ENCODE measurements at regions not wholly inside any gene's neighbourhood (a gene's known extent, or its start where the extent isn't known, plus 50 kb on each side); places are given as distances from the start of the nearest gene placed in this dataset.

DNA sequence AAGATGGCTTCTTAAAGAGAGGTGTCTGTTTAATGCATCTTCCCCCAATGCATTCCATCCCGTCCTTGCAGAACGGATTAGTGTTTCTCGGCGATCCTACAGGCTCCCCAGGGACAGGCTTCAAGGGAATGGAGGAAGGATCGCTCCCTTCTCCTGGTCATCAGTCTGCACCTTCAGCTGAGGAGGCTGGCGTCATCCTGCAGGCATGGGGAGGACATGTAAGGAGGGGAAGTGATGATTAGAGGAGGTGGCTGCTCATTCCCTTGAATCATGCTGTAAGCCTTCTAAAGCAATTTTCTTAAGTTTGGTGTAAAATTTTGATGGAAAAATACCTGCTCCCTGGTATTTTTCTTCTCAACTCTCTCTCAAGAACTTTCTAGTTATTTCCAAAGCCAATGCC lies 603.6 kb downstream of the NPHP4 start:
- Histone ChIP-seq H3K4me3 (no peak overlapping the region), H3K27ac (no peak overlapping the region), H3K4me1 (no peaks in the 10 kb centered on the region), H3K27me3 (peaks cover 0 to 55% (median 0%) of the 10 kb centered on the region in 3 donors), H3K36me3 (no peaks in the 10 kb centered on the region), H3K9me3 (no peaks in the 10 kb centered on the region)
- no peak for TF ChIP-seq POLR2AphosphoS5 (IDR thresholded peaks at IDR 0.05)
- TF ChIP-seq, protein P1, sequence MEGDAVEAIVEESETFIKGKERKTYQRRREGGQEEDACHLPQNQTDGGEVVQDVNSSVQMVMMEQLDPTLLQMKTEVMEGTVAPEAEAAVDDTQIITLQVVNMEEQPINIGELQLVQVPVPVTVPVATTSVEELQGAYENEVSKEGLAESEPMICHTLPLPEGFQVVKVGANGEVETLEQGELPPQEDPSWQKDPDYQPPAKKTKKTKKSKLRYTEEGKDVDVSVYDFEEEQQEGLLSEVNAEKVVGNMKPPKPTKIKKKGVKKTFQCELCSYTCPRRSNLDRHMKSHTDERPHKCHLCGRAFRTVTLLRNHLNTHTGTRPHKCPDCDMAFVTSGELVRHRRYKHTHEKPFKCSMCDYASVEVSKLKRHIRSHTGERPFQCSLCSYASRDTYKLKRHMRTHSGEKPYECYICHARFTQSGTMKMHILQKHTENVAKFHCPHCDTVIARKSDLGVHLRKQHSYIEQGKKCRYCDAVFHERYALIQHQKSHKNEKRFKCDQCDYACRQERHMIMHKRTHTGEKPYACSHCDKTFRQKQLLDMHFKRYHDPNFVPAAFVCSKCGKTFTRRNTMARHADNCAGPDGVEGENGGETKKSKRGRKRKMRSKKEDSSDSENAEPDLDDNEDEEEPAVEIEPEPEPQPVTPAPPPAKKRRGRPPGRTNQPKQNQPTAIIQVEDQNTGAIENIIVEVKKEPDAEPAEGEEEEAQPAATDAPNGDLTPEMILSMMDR (IDR thresholded peaks at IDR 0.05) = no peak
- TF ChIP-seq POLR2A (IDR thresholded peaks at IDR 0.05) = no peak
- no peak for TF ChIP-seq EP300 (IDR thresholded peaks at IDR 0.05)
- intact Hi-C loops (cut with DNase I; ENCODE audit: low total_unique reads) = no loop called here
- WGBS, 5 donors = 65 to 74% (median 72%) methylated on average over 6 of the region's 6 CpGs
- DNase-seq = no peak

DNA sequence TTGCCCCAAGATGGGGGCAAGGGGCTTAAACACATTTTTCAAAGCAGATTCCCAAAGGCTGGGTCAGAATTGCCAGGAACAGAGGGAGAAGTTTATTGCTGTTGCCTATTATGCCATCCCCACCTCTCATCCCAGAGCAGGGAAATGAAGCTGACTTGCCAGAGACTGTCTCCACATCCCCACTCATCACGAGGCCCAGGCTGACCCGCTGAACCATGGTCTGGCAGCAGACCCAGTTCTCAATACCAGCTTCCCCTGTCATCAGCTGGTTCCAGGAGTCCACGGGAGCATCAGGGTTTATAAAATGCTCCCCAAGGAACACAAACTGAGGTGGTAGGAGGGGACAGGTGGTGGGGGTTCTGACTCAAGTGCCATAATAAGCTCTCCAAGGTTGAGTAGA lies 605.9 kb downstream of the NPHP4 start:
- intact Hi-C loops (cut with DNase I; ENCODE audit: low total_unique reads) = no loop called here
- peaks cover 0 to 58% (median 0%) of the 10 kb centered on the region in 3 donors for H3K27me3 ChIP-seq
- no peak for DNase-seq
- no peaks in the 10 kb centered on the region for H3K36me3 ChIP-seq
- TF ChIP-seq POLR2A (IDR thresholded peaks at IDR 0.05) (no peak), EP300 (IDR thresholded peaks at IDR 0.05) (no peak), POLR2AphosphoS5 (IDR thresholded peaks at IDR 0.05) (no peak)
- TF ChIP-seq, protein P1 (IDR thresholded peaks at IDR 0.05) = no peak
- no peaks in the 10 kb centered on the region for H3K4me1 ChIP-seq
- WGBS, 5 donors = 67 to 83% (median 75%) methylated on average over 3 of the region's 3 CpGs
- no peak overlapping the region for H3K27ac ChIP-seq
- no peak overlapping the region for H3K4me3 ChIP-seq
- no peaks in the 10 kb centered on the region for H3K9me3 ChIP-seq

DNA sequence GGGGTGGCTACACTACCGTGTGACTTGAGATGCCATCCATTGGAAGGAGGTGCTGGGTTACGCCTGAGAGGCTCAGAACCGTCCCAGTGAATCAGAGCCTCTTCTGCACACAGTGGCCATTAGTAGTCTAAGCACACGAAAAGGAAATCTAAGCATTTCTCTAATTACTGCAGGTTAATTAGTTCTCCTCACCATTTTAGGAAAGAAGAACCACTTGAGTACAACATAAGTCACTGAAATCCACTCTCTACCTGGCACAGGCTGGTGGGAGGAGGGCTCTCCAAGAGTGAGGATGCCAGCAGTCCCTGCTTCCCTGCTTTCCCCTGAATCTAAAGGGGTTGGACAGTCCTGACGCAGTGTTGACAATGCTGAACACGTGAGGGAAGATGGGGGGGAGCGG lies 606.3 kb downstream of the NPHP4 start:
- Histone ChIP-seq H3K27ac (no peak overlapping the region), H3K4me3 (no peak overlapping the region), H3K9me3 (no peaks in the 10 kb centered on the region), H3K36me3 (no peaks in the 10 kb centered on the region), H3K27me3 (peaks cover 0 to 58% (median 0%) of the 10 kb centered on the region in 3 donors), H3K4me1 (no peaks in the 10 kb centered on the region)
- WGBS, 5 donors = 70 to 81% (median 74%) methylated on average over 7 of the region's 7 CpGs
- intact Hi-C loops (cut with DNase I; ENCODE audit: low total_unique reads) = no loop called here
- no peak for DNase-seq
- TF ChIP-seq POLR2AphosphoS5 (IDR thresholded peaks at IDR 0.05) (no peak), POLR2A (IDR thresholded peaks at IDR 0.05) (no peak), EP300 (IDR thresholded peaks at IDR 0.05) (no peak)
- TF ChIP-seq, protein P1 (IDR thresholded peaks at IDR 0.05) = no peak

- Histone ChIP-seq H3K4me1 (no peaks in the 10 kb centered on the region), H3K36me3 (no peaks in the 10 kb centered on the region), H3K4me3 (no peak overlapping the region), H3K27me3 (peaks cover 0 to 53% (median 0%) of the 10 kb centered on the region in 3 donors), H3K9me3 (no peaks in the 10 kb centered on the region), H3K27ac (no peak overlapping the region)
- no peak for DNase-seq
- WGBS, 5 donors = 74 to 83% (median 78%) methylated on average over 14 of the region's 14 CpGs
- TF ChIP-seq POLR2AphosphoS5 (IDR thresholded peaks at IDR 0.05) (no peak), EP300 (IDR thresholded peaks at IDR 0.05) (no peak), POLR2A (IDR thresholded peaks at IDR 0.05) (no peak)
- TF ChIP-seq, protein P1 (IDR thresholded peaks at IDR 0.05) = no peak
- intact Hi-C loops (cut with DNase I; ENCODE audit: low total_unique reads) = no loop called here
Observed at GRCh38 chr1:5385096-5385799, 607.0 kb downstream of the NPHP4 start.
